Trophoblast cell (in vitro differentiated cells and primary cell): ENCODE measurements at regions not wholly inside any gene's neighbourhood (a gene's known extent, or its start where the extent isn't known, plus 50 kb on each side); places are given as distances from the start of the nearest gene placed in this dataset.

Source experiments
- DNase-seq, 2 donors: peaks; one replicate each; pipeline ENCODE4 v3.0.0-alpha.2; 2016
- H2AFZ ChIP-seq: 2 replicates; pipeline ENCODE4 v1.6.1; 2013; ENCODE audit warnings: low read length, moderate library complexity, mild to moderate bottlenecking; ENCODE audit not compliant: insufficient read depth, poor library complexity
- H2AK5ac ChIP-seq: 2 replicates; pipeline ENCODE4 v1.6.1; 2013; ENCODE audit warnings: mild to moderate bottlenecking, low read length
- H2BK120ac ChIP-seq: 2 replicates; pipeline ENCODE4 v1.6.1; 2013; ENCODE audit warnings: low read length, mild to moderate bottlenecking, moderate library complexity; ENCODE audit not compliant: insufficient read depth, poor library complexity
- H2BK12ac ChIP-seq: 2 replicates; pipeline ENCODE4 v1.6.1; 2013; ENCODE audit warnings: mild to moderate bottlenecking, low read length, moderate library complexity
- H2BK5ac ChIP-seq: 2 replicates; pipeline ENCODE4 v1.6.1; 2013; ENCODE audit warnings: low read length, low read depth, moderate library complexity, mild to moderate bottlenecking; ENCODE audit not compliant: poor library complexity
- H3K14ac ChIP-seq: 2 replicates; pipeline ENCODE4 v1.6.1; 2013; ENCODE audit warnings: mild to moderate bottlenecking, low read length
- H3K18ac ChIP-seq: 2 replicates; pipeline ENCODE4 v1.6.1; 2013; ENCODE audit warnings: mild to moderate bottlenecking, low read length
- H3K23ac ChIP-seq: 2 replicates; pipeline ENCODE4 v1.6.1; 2013; ENCODE audit warnings: low read length
- H3K27ac ChIP-seq: 2 replicates; pipeline ENCODE4 v1.5.1; 2013; ENCODE audit warnings: low read depth, mild to moderate bottlenecking, inconsistent platforms, low read length, moderate library complexity
- H3K27me3 ChIP-seq: 2 replicates; pipeline ENCODE4 v1.6.1; 2013; ENCODE audit warnings: inconsistent platforms, mild to moderate bottlenecking, low read length, moderate library complexity; ENCODE audit not compliant: insufficient read depth
- H3K36me3 ChIP-seq, 2 experiments: 1 replicate in 1 of 2; 2 replicates in 1 of 2; pipeline ENCODE4 v1.6.1; 2013; ENCODE audit warnings: low read length in 2 of 2, mild to moderate bottlenecking in 2 of 2, moderate library complexity in 1 of 2; ENCODE audit not compliant: insufficient read depth in 2 of 2, control insufficient read depth in 1 of 2
- H3K4ac ChIP-seq: 2 replicates; pipeline ENCODE4 v1.6.1; 2013; ENCODE audit warnings: low read depth, mild to moderate bottlenecking, low read length, moderate library complexity
- H3K4me1 ChIP-seq, 2 experiments: 1 replicate in 1 of 2; 2 replicates in 1 of 2; pipeline ENCODE4 v1.6.1; 2013; ENCODE audit warnings: low read length in 2 of 2, mild to moderate bottlenecking in 2 of 2, moderate library complexity in 1 of 2; ENCODE audit not compliant: insufficient read depth in 2 of 2, control insufficient read depth in 1 of 2
- H3K4me2 ChIP-seq: 2 replicates; pipeline ENCODE4 v1.6.1; 2013; ENCODE audit warnings: inconsistent platforms, mild to moderate bottlenecking, low read length, moderate library complexity
- H3K4me3 ChIP-seq: 2 replicates; pipeline ENCODE4 v1.5.1; 2013; ENCODE audit warnings: mild to moderate bottlenecking, low read depth, low read length, inconsistent platforms
- H3K79me1 ChIP-seq: one replicate; pipeline ENCODE4 v1.6.1; 2013; ENCODE audit warnings: low read length
- H3K79me2 ChIP-seq: 2 replicates; pipeline ENCODE4 v1.6.1; 2013; ENCODE audit warnings: low read length, mild to moderate bottlenecking; ENCODE audit not compliant: control insufficient read depth, insufficient read depth, poor library complexity
- H3K9ac ChIP-seq: 2 replicates; pipeline ENCODE4 v1.6.1; 2013; ENCODE audit warnings: mild to moderate bottlenecking, low read length
- H3K9me3 ChIP-seq: 2 replicates; pipeline ENCODE4 v1.6.1; 2013; ENCODE audit warnings: low read depth, mild to moderate bottlenecking, control low read depth, inconsistent platforms, low read length; ENCODE audit not compliant: insufficient read depth
- H4K12ac ChIP-seq: 2 replicates; pipeline ENCODE4 v1.6.1; 2013; ENCODE audit warnings: low read depth, mild to moderate bottlenecking, low read length, moderate library complexity
- H4K8ac ChIP-seq: 2 replicates; pipeline ENCODE4 v1.6.1; 2013; ENCODE audit warnings: low read depth, mild to moderate bottlenecking, low read length, moderate library complexity
- H4K91ac ChIP-seq: one replicate; pipeline ENCODE4 v1.6.1; 2013; ENCODE audit warnings: low read depth, mild to moderate bottlenecking, low read length, moderate library complexity
- WGBS: extraction: QIAGEN DNeasy Blood & Tissue Kit; methylation state at CpG from one replicate; pipeline ENCODE4 v1.1.7; 2013; ENCODE audit warnings: missing lambda C conversion rate; ENCODE audit not compliant: insufficient read length, insufficient coverage; ENCODE audit errors: extremely low coverage; 5-methylcytosine and 5-hydroxymethylcytosine counted together

DNA sequence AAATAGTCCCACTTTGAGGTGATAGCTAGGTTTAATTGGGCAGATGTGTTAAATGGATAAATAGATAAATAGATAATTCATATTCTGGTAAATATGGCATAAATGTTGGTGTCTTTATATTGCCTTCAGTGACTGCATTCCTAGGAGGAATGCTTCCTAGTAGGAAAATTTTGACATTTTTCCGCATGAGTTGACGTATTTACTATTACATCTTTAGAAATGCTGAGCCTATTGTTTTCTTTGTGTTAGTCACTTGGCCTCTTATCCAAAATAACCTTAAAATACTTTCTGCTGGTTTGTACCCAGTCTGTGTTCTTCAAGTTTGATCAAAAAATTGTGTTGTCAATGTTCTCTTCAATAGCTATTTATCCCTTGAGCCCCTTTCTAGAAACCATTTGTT lies 495.6 kb upstream of the ZEB2 start:
- Histone ChIP-seq H3K4me1 (no peaks in the 10 kb centered on the region), H3K18ac (no peak overlapping the region), H3K9me3 (no peaks in the 10 kb centered on the region), H3K9ac (no peak overlapping the region), H2BK5ac (no peak overlapping the region), H3K4me2 (no peak overlapping the region), H3K36me3 (no peaks in the 10 kb centered on the region), H4K12ac (no peak overlapping the region), H3K79me1 (no peaks in the 10 kb centered on the region), H2BK12ac (no peak overlapping the region), H3K27ac (no peak overlapping the region), H3K79me2 (no peaks in the 10 kb centered on the region), H3K23ac (no peak overlapping the region), H2AFZ (no peak overlapping the region), H4K91ac (no peak overlapping the region), H3K27me3 (no peaks in the 10 kb centered on the region), H4K8ac (no peak overlapping the region), H3K4ac (no peak overlapping the region), H2BK120ac (no peak overlapping the region), H3K14ac (no peak overlapping the region), H2AK5ac (no peak overlapping the region), H3K4me3 (no peak overlapping the region)
- no CpG with 5 or more reads among the region's 2 CpGs for WGBS
- DNase-seq, result no peak

DNA sequence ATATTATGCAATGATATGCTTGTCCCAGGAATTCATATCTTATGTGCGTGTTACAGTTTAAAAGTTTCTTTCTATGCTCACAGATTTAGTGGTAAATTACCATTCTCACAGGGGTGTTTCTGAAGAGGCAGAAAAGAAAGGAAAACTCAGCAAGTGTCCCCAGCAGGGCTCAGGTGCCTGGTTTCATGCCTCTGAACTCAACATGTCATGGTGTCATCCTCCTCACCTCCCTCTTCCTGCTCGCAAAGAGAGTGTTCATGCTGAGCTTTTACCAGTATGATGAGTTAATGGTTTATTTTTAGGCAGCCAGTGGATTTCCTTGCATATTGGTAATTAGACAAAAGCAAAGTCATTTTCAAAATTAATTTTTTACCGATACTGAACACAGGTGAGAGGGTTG lies 492.9 kb upstream of the ZEB2 start:
- Histone ChIP-seq H3K14ac (no peak overlapping the region), H3K4me2 (no peak overlapping the region), H3K27ac (no peak overlapping the region), H2BK5ac (no peak overlapping the region), H2AK5ac (no peak overlapping the region), H2AFZ (no peak overlapping the region), H3K4ac (no peak overlapping the region), H4K91ac (no peak overlapping the region), H3K9me3 (no peaks in the 10 kb centered on the region), H3K18ac (no peak overlapping the region), H4K12ac (no peak overlapping the region), H2BK120ac (no peak overlapping the region), H2BK12ac (no peak overlapping the region), H3K9ac (no peak overlapping the region), H4K8ac (no peak overlapping the region), H3K4me3 (no peak overlapping the region), H3K79me2 (no peaks in the 10 kb centered on the region), H3K27me3 (no peaks in the 10 kb centered on the region), H3K23ac (no peak overlapping the region), H3K4me1 (no peaks in the 10 kb centered on the region), H3K36me3 (no peaks in the 10 kb centered on the region), H3K79me1 (no peaks in the 10 kb centered on the region)
- no CpG with 5 or more reads among the region's 3 CpGs for WGBS
- DNase-seq, result no peak

DNA sequence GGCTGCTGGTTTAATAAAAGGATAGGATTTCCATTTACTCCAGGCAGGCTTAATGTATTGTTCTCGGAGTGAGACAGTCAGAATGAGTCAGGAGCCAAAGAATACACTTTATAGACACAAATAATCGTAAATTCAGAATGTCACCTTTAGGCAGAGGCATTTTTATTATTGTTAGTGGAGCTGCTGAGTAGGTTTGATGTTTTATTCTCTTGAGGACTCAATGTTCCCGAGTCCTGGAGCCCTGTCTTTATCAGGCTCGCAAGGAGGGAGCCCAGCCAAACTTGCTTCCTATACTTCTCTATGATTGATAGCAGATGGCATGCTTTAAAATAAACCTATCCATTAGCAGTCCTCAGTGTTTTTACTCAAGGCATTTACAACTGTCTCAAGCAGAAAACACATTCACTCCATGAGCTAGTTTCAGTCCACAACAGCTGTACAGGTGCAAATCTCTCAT lies 492.3 kb upstream of the ZEB2 start:
- Histone ChIP-seq H3K79me2 (no peaks in the 10 kb centered on the region), H4K8ac (no peak overlapping the region), H3K4me1 (no peaks in the 10 kb centered on the region), H3K4me2 (no peak overlapping the region), H3K18ac (no peak overlapping the region), H3K36me3 (no peaks in the 10 kb centered on the region), H2AK5ac (no peak overlapping the region), H2BK120ac (no peak overlapping the region), H3K27me3 (no peaks in the 10 kb centered on the region), H3K79me1 (no peaks in the 10 kb centered on the region), H2BK12ac (no peak overlapping the region), H4K12ac (no peak overlapping the region), H3K4ac (no peak overlapping the region), H3K27ac (no peak overlapping the region), H2BK5ac (no peak overlapping the region), H3K23ac (no peak overlapping the region), H3K9me3 (no peaks in the 10 kb centered on the region), H3K4me3 (no peak overlapping the region), H4K91ac (no peak overlapping the region), H3K9ac (no peak overlapping the region), H3K14ac (no peak overlapping the region), H2AFZ (no peak overlapping the region)
- DNase-seq, result no peak
- no CpG with 5 or more reads among the region's 4 CpGs for WGBS

DNA sequence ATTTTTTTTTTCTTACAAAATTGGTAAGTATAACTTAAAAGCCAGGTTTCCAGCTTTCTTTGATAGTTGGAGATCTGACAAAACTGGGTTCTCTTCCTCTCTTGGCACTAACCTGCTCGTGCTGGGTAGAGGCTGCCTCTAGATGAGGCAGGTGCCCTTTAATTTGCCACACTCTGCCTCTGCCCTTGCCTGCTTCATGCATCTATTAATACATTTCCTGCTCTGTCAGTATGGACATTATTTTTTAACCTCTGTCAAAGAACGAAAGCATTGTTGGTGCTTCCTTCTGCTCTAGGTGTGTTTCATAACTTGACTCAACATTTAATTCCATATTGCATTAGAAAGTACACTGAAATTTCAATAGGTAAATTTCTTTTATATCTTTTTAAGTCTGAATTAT lies 490.7 kb upstream of the ZEB2 start:
- no CpG with 5 or more reads among the region's 2 CpGs for WGBS
- H3K23ac ChIP-seq, result no peak overlapping the region
- no peaks in the 10 kb centered on the region for H3K79me2 ChIP-seq
- no peak overlapping the region for H2AK5ac ChIP-seq
- H4K91ac ChIP-seq, result no peak overlapping the region
- no peak overlapping the region for H3K14ac ChIP-seq
- no peak overlapping the region for H3K27ac ChIP-seq
- H2BK120ac ChIP-seq, result no peak overlapping the region
- no peak overlapping the region for H3K18ac ChIP-seq
- no peak overlapping the region for H3K4me2 ChIP-seq
- no peak overlapping the region for H4K12ac ChIP-seq
- H4K8ac ChIP-seq, result no peak overlapping the region
- H3K79me1 ChIP-seq, result no peaks in the 10 kb centered on the region
- H3K27me3 ChIP-seq, result no peaks in the 10 kb centered on the region
- no peaks in the 10 kb centered on the region for H3K4me1 ChIP-seq
- H3K4ac ChIP-seq, result no peak overlapping the region
- H3K9me3 ChIP-seq, result no peaks in the 10 kb centered on the region
- H2AFZ ChIP-seq, result no peak overlapping the region
- H3K36me3 ChIP-seq, result no peaks in the 10 kb centered on the region
- no peak overlapping the region for H3K9ac ChIP-seq
- no peak overlapping the region for H3K4me3 ChIP-seq
- no peak for DNase-seq
- no peak overlapping the region for H2BK5ac ChIP-seq
- H2BK12ac ChIP-seq, result no peak overlapping the region

DNA sequence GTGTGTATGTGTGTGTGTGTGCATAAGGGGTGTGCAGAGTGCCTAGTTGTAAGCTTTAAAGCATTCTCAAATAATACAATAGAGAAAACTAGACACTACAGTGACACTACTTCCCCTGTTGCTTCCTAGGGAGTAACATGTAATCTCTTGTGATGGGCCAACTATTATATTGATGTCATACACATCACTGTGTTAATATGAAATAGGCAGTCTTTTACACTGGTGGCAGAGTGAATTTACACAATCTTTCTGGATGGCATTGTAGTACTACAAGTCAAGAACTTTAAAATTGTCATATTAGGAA lies 488.0 kb upstream of the ZEB2 start:
- H3K14ac ChIP-seq, result no peak overlapping the region
- H3K4ac ChIP-seq, result no peak overlapping the region
- H3K23ac ChIP-seq, result no peak overlapping the region
- H4K12ac ChIP-seq, result no peak overlapping the region
- no peak overlapping the region for H2AFZ ChIP-seq
- no peak overlapping the region for H3K27ac ChIP-seq
- no peaks in the 10 kb centered on the region for H3K9me3 ChIP-seq
- no peak overlapping the region for H3K9ac ChIP-seq
- no peak overlapping the region for H2AK5ac ChIP-seq
- H3K4me3 ChIP-seq, result no peak overlapping the region
- no peak overlapping the region for H3K18ac ChIP-seq
- DNase-seq, result no peak
- H3K79me1 ChIP-seq, result no peaks in the 10 kb centered on the region
- no peak overlapping the region for H4K8ac ChIP-seq
- no peak overlapping the region for H3K4me2 ChIP-seq
- H2BK5ac ChIP-seq, result no peak overlapping the region
- no peaks in the 10 kb centered on the region for H3K79me2 ChIP-seq
- no peak overlapping the region for H4K91ac ChIP-seq
- H3K36me3 ChIP-seq, result no peaks in the 10 kb centered on the region
- no peak overlapping the region for H2BK12ac ChIP-seq
- H3K27me3 ChIP-seq, result no peaks in the 10 kb centered on the region
- H3K4me1 ChIP-seq, result no peaks in the 10 kb centered on the region
- no peak overlapping the region for H2BK120ac ChIP-seq
